Endothelial cell (in vitro differentiated cells): ENCODE measurements at regions not wholly inside any gene's neighbourhood (a gene's known extent, or its start where the extent isn't known, plus 50 kb on each side); places are given as distances from the start of the nearest gene placed in this dataset.

Experiments used
- DNase-seq: peaks from one replicate; pipeline ENCODE4 v3.0.0; 2021; ENCODE audit warnings: low spot score
- H3K27ac Mint-ChIP-seq: one replicate; pipeline ENCODE4 v1.8.0; 2021; ENCODE audit warnings: mixed read lengths, inconsistent platforms; ENCODE audit not compliant: unreplicated experiment
- H3K27me3 Mint-ChIP-seq: one replicate; pipeline ENCODE4 v1.8.0; 2021; ENCODE audit warnings: mild to moderate bottlenecking, moderate library complexity, mixed read lengths, inconsistent platforms; ENCODE audit not compliant: unreplicated experiment
- H3K36me3 Mint-ChIP-seq: one replicate; pipeline ENCODE4 v1.8.0; 2021; ENCODE audit warnings: mild to moderate bottlenecking, low read depth, mixed read lengths, inconsistent platforms; ENCODE audit not compliant: unreplicated experiment
- H3K4me1 Mint-ChIP-seq: one replicate; pipeline ENCODE4 v1.8.0; 2021; ENCODE audit warnings: mild to moderate bottlenecking, mixed read lengths, inconsistent platforms; ENCODE audit not compliant: unreplicated experiment
- H3K4me3 Mint-ChIP-seq: one replicate; pipeline ENCODE4 v1.8.0; 2021; ENCODE audit warnings: mild to moderate bottlenecking, mixed read lengths, inconsistent platforms; ENCODE audit not compliant: unreplicated experiment
- H3K9me3 Mint-ChIP-seq: one replicate; pipeline ENCODE4 v1.8.0; 2021; ENCODE audit warnings: mixed read lengths, inconsistent platforms; ENCODE audit not compliant: unreplicated experiment
- CTCF ChIP-seq: fragments of 200-600 bp; sonication (generic); IDR thresholded peaks from one replicate; pipeline ENCODE4 v1.5.0; 2021; ENCODE audit warnings: antibody characterized with exemption; ENCODE audit not compliant: unreplicated experiment

- no peak for TF ChIP-seq CTCF
- no peak overlapping the region for H3K4me3 Mint-ChIP-seq
- H3K27ac Mint-ChIP-seq, result no peak overlapping the region
- H3K4me1 Mint-ChIP-seq, result no peaks in the 10 kb centered on the region
- no peaks in the 10 kb centered on the region for H3K36me3 Mint-ChIP-seq
- no peaks in the 10 kb centered on the region for H3K27me3 Mint-ChIP-seq
- no peaks in the 10 kb centered on the region for H3K9me3 Mint-ChIP-seq
- no peak for DNase-seq
Measured at GRCh38 chr1:242877229-242877628, 352.7 kb upstream of the PLD5 start.

- no peak overlapping the region for H3K4me3 Mint-ChIP-seq
Measured at GRCh38 chr1:242876030-242876429, 351.5 kb upstream of the PLD5 start.

GRCh38 chr1:242873661-242874060, 349.2 kb upstream of the PLD5 start:
- Mint-ChIP-seq H3K27me3 (no peaks in the 10 kb centered on the region), H3K36me3 (no peaks in the 10 kb centered on the region), H3K27ac (no peak overlapping the region), H3K4me3 (no peak overlapping the region), H3K4me1 (no peaks in the 10 kb centered on the region), H3K9me3 (no peaks in the 10 kb centered on the region)
- no peak for DNase-seq
- TF ChIP-seq CTCF, result no peak

More at GRCh38 chr1:242876030-242876429, 351.5 kb upstream of the PLD5 start:
- Mint-ChIP-seq H3K9me3 (no peaks in the 10 kb centered on the region), H3K36me3 (no peaks in the 10 kb centered on the region), H3K27ac (no peak overlapping the region), H3K27me3 (no peaks in the 10 kb centered on the region), H3K4me1 (no peaks in the 10 kb centered on the region)
- no peak for TF ChIP-seq CTCF
- no peak for DNase-seq

- H3K36me3 Mint-ChIP-seq, result no peaks in the 10 kb centered on the region
- TF ChIP-seq CTCF, result no peak
- no peaks in the 10 kb centered on the region for H3K4me1 Mint-ChIP-seq
- H3K27ac Mint-ChIP-seq, result no peak overlapping the region
- no peaks in the 10 kb centered on the region for H3K27me3 Mint-ChIP-seq
- no peak for DNase-seq
- no peak overlapping the region for H3K4me3 Mint-ChIP-seq
- no peaks in the 10 kb centered on the region for H3K9me3 Mint-ChIP-seq
Measured at GRCh38 chr1:242872521-242872920, 348.0 kb upstream of the PLD5 start.

GRCh38 chr1:242871471-242872030, 347.1 kb upstream of the PLD5 start:
- Mint-ChIP-seq H3K36me3 (no peaks in the 10 kb centered on the region), H3K9me3 (no peaks in the 10 kb centered on the region), H3K4me1 (no peaks in the 10 kb centered on the region), H3K4me3 (no peak overlapping the region), H3K27me3 (no peaks in the 10 kb centered on the region), H3K27ac (no peak overlapping the region)
- no peak for TF ChIP-seq CTCF
- no peak for DNase-seq
